Body of pancreas (tissue), 4 donors: ENCODE measurements at regions not wholly inside any gene's neighbourhood (a gene's known extent, or its start where the extent isn't known, plus 50 kb on each side); places are given as distances from the start of the nearest gene placed in this dataset.

Source experiments
- ATAC-seq: fragments of 150-250 bp; one replicate; pipeline ENCODE4 v1.9.1; 2016
- DNase-seq, 4 donors: peaks; one replicate each; pipeline ENCODE4 v3.0.0-alpha.2; 2019
- H3K27ac ChIP-seq, 4 donors: fragments of 200-600 bp; sonication (generic); 1 replicate in 3 of 4; 2 replicates in 1 of 4; pipeline versions ENCODE4 v1.5.1 to v1.6.1; 2016 to 2019; ENCODE audit warnings: mild to moderate bottlenecking in 1 of 4, mixed read lengths in 1 of 4, moderate library complexity in 1 of 4
- H3K27me3 ChIP-seq, 2 donors: fragments of 200-600 bp; sonication (generic); one replicate each; pipeline ENCODE4 v1.6.0; 2016; ENCODE audit warnings: mild to moderate bottlenecking in 1 of 2
- H3K36me3 ChIP-seq, 2 donors: fragments of 200-600 bp; sonication (generic); replicated peaks in 1 of 2; 2 replicates each; pipeline ENCODE4 v1.5.1; 2016; ENCODE audit warnings: low read depth in 2 of 2; ENCODE audit not compliant: insufficient read depth in 1 of 2
- H3K4me1 ChIP-seq: fragments of 200-600 bp; sonication (generic); one replicate; pipeline ENCODE4 v1.6.0; 2016
- H3K4me3 ChIP-seq, 2 donors: fragments of 200-600 bp; sonication (generic); 1 replicate in 1 of 2; 2 replicates in 1 of 2; pipeline ENCODE4 v1.5.1; 2016 to 2019
- H3K9me3 ChIP-seq, 3 donors: fragments of 200-600 bp; sonication (generic); 1 replicate in 2 of 3; 2 replicates in 1 of 3; pipeline ENCODE4 v1.5.1; 2016
- POLR2A ChIP-seq, 3 donors: fragments of 450-650 bp; IDR thresholded peaks; one replicate each; pipeline ENCODE4 v1.6.1; 2016; ENCODE audit warnings: antibody characterized with exemption in 3 of 3, mild to moderate bottlenecking in 2 of 3
- WGBS, 2 donors: methylation state at CpG; one replicate each; pipeline ENCODE4 v1.1.5; 2017; 5-methylcytosine and 5-hydroxymethylcytosine counted together
- intact Hi-C: fragments of 100-400 bp; cut with DNase I; formaldehyde crosslinking; loops from one replicate; pipeline ENCODE4 v1.15.1; 2023
- TF ChIP-seq, protein P1 (sequence below), 7 experiments: fragments of 450-650 bp in 4 of 7; fragments of 200-600 bp in 3 of 7; sonication (generic) in 3 of 7; IDR thresholded peaks; one replicate each; pipeline ENCODE4 v1.5.1; 2016 to 2019; ENCODE audit warnings: antibody characterized with exemption in 7 of 7

DNA sequence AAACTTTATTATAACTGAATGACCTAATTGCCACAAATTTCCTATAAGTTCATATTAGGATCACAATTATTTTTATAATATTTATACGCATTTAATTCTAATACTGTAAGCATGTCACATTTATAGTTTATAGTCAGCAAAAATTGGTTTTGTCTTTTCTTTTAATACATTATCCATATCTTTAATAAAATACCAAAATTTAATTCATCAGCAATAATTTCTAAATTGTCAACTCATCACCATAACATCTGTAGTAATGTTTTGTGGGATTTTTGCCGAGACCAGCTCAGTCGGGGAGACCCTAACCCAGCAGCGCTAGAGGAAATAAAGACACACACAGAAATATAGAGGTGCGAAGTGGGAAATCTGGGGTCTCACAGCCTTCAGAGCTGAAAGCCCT lies 254.2 kb downstream of the KIF21A start:
- no peak for TF ChIP-seq POLR2A (IDR thresholded peaks at IDR 0.05)
- TF ChIP-seq, protein P1, sequence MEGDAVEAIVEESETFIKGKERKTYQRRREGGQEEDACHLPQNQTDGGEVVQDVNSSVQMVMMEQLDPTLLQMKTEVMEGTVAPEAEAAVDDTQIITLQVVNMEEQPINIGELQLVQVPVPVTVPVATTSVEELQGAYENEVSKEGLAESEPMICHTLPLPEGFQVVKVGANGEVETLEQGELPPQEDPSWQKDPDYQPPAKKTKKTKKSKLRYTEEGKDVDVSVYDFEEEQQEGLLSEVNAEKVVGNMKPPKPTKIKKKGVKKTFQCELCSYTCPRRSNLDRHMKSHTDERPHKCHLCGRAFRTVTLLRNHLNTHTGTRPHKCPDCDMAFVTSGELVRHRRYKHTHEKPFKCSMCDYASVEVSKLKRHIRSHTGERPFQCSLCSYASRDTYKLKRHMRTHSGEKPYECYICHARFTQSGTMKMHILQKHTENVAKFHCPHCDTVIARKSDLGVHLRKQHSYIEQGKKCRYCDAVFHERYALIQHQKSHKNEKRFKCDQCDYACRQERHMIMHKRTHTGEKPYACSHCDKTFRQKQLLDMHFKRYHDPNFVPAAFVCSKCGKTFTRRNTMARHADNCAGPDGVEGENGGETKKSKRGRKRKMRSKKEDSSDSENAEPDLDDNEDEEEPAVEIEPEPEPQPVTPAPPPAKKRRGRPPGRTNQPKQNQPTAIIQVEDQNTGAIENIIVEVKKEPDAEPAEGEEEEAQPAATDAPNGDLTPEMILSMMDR (IDR thresholded peaks at IDR 0.05): no peak
- no peak for ATAC-seq

DNA sequence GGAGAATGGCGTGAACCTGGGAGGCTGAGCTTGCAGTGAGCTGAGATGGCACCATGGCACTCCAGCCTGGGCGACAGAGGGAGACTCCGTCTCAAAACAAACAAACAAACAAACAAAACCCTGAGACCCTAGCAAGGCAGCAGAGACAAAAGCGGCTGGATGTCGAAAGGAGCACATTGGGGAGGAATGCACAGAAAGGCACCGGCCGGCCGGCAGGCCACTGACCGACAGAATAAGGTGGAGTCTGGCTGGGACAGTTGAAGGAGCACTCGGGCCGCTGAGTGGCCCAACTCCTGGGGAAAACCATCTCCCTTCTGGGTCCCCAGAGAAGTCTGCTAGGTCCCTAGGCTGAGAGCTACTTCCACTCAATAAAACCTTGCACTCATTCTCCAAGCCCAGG lies 256.2 kb downstream of the KIF21A start:
- Histone ChIP-seq H3K27ac (no peak overlapping the region), H3K4me1 (no peaks in the 10 kb centered on the region), H3K27me3 (no peaks in the 10 kb centered on the region), H3K9me3 (no peaks in the 10 kb centered on the region), H3K36me3 (no peaks in the 10 kb centered on the region), H3K4me3 (no peak overlapping the region)
- ATAC-seq (no peak), DNase-seq (no peak)
- WGBS, 2 donors: 70 to 89% methylated on average over 11 of the region's 11 CpGs
- TF ChIP-seq POLR2A (IDR thresholded peaks at IDR 0.05): no peak
- TF ChIP-seq, protein P1 (IDR thresholded peaks at IDR 0.05): no peak
- intact Hi-C loops: no loop called here

More for the DNA sequence above, 254.2 kb downstream of the KIF21A start:
- no peak overlapping the region for H3K27ac ChIP-seq
- H3K4me3 ChIP-seq: no peak overlapping the region
- intact Hi-C loops: no loop called here
- 79 to 86% methylated on average over 5 of the region's 5 CpGs for WGBS, 2 donors
- no peaks in the 10 kb centered on the region for H3K9me3 ChIP-seq
- H3K4me1 ChIP-seq: no peaks in the 10 kb centered on the region
- H3K27me3 ChIP-seq: no peaks in the 10 kb centered on the region
- H3K36me3 ChIP-seq: no peaks in the 10 kb centered on the region
- no peak for DNase-seq

DNA sequence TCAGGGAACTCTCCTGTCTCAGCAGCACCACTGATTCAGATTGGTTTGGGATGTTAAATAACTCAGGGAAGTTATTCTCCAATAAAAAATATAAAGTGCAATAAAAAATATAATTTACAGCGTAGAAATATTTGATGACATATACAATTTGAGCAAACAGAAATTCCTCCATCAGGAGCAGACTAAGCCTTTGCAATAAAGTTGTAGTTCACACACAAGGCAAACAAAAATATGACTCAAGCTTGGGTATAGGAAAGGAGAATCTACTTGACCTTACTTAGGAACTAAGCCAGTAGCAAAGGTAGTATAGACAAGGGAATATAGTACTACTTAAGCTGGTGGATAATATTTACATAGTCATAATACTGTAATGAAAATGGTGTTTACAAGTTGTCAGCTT lies 264.1 kb downstream of the KIF21A start:
- no peak overlapping the region for H3K27ac ChIP-seq
- no peaks in the 10 kb centered on the region for H3K36me3 ChIP-seq
- no peaks in the 10 kb centered on the region for H3K9me3 ChIP-seq
- no peaks in the 10 kb centered on the region for H3K27me3 ChIP-seq
- intact Hi-C loops: no loop called here
- ATAC-seq: no peak
- no peak overlapping the region for H3K4me3 ChIP-seq
- no peaks in the 10 kb centered on the region for H3K4me1 ChIP-seq
- WGBS, 2 donors: 65 to 69% methylated on average over 1 of the region's 1 CpG
- no peak for TF ChIP-seq POLR2A (IDR thresholded peaks at IDR 0.05)
- TF ChIP-seq, protein P1 (IDR thresholded peaks at IDR 0.05): no peak
- DNase-seq: no peak

DNA sequence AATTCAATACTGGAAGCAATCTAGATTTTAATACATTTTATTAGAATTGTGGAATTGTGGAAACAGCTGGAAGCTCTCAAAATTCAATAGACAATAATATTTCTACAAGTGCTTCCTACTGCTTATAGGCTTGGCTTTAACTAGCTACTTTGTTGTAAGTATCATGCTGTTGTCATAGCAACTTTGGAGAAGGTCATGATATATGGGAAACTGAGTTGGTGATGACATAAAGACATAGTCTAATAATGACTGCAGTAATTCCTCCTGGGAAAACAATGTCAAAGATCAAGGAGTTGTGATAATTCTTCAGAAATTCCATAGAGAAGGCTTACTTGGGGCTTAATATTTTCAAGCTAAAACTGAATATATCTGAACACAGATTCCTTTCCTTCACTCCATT lies 266.6 kb downstream of the KIF21A start:
- no peak for TF ChIP-seq POLR2A (IDR thresholded peaks at IDR 0.05)

DNA sequence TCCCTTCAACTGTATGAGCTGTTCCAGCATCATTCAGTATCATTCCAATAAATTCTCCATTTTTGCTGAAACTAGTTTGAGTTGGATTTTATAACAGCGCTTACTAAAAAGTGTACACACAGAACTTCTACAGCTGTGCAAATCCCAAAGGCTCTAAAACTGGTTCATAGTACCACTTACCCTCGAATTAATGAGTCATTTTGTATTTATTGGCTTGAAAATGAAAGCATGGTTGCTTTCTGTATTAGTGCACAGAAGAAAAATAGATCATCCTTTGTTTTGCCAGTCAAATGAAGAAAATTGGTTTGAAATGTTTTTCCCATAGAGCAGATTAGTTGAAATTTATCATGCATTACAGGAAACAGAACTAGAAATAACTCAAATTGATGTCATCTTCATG lies 268.3 kb upstream of the CPNE8 start:
- intact Hi-C loops: no loop called here
- DNase-seq (no peak), ATAC-seq (no peak)
- Histone ChIP-seq H3K27ac (no peak overlapping the region), H3K27me3 (no peaks in the 10 kb centered on the region), H3K4me3 (no peak overlapping the region), H3K4me1 (no peaks in the 10 kb centered on the region), H3K36me3 (no peaks in the 10 kb centered on the region), H3K9me3 (no peaks in the 10 kb centered on the region)
- TF ChIP-seq, protein P1 (IDR thresholded peaks at IDR 0.05): no peak
- TF ChIP-seq POLR2A (IDR thresholded peaks at IDR 0.05): no peak
- 40 to 46% methylated on average over 2 of the region's 2 CpGs for WGBS, 2 donors

More for the DNA sequence above, 266.6 kb downstream of the KIF21A start:
- intact Hi-C loops: no loop called here
- ATAC-seq (no peak), DNase-seq (no peak)
- Histone ChIP-seq H3K27me3 (no peaks in the 10 kb centered on the region), H3K4me1 (no peaks in the 10 kb centered on the region), H3K27ac (no peak overlapping the region), H3K4me3 (no peak overlapping the region), H3K9me3 (no peaks in the 10 kb centered on the region), H3K36me3 (no peaks in the 10 kb centered on the region)
